AG09309 (cell line): ENCODE measurements at regions not wholly inside any gene's neighbourhood (a gene's known extent, or its start where the extent isn't known, plus 50 kb on each side); places are given as distances from the start of the nearest gene placed in this dataset.

Source experiments
- DNase-seq: peaks from one replicate; pipeline ENCODE4 v3.0.0-alpha.2; 2010; ENCODE audit warnings: low read depth
- H3K4me3 ChIP-seq: 2 replicates; pipeline ENCODE4 v1.5.1; 2011; ENCODE audit warnings: mild to moderate bottlenecking, low read depth, low read length, moderate library complexity; ENCODE audit not compliant: control insufficient read depth
- TF ChIP-seq, protein P1 (sequence below): IDR thresholded peaks from 2 replicates; pipeline ENCODE4 v1.5.1; 2011; ENCODE audit warnings: mild to moderate bottlenecking, low read depth, low read length, inconsistent platforms; ENCODE audit not compliant: insufficient read depth, control insufficient read depth; ENCODE audit errors: missing control alignments

DNA sequence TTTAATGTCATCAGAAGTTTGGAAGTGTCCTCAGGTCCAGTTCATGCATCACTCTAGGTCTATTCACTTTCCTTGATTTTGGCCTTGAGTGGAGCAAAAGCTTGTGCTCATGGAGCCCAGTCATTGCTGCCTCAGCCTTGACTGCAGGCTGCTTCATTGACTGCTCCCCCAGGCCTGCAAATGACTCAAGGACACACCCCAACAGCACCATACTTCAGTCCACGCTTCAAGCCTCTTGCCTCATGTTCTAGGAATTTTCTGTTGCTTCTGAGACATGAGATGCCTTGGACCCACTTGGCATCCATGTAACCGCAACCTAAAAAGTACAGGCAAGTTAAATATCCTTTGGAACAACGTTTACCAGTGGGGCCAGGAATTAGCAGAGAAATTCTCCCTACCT lies 193.7 kb downstream of the PIK3R1 start:
- DNase-seq = no peak
- TF ChIP-seq, protein P1, sequence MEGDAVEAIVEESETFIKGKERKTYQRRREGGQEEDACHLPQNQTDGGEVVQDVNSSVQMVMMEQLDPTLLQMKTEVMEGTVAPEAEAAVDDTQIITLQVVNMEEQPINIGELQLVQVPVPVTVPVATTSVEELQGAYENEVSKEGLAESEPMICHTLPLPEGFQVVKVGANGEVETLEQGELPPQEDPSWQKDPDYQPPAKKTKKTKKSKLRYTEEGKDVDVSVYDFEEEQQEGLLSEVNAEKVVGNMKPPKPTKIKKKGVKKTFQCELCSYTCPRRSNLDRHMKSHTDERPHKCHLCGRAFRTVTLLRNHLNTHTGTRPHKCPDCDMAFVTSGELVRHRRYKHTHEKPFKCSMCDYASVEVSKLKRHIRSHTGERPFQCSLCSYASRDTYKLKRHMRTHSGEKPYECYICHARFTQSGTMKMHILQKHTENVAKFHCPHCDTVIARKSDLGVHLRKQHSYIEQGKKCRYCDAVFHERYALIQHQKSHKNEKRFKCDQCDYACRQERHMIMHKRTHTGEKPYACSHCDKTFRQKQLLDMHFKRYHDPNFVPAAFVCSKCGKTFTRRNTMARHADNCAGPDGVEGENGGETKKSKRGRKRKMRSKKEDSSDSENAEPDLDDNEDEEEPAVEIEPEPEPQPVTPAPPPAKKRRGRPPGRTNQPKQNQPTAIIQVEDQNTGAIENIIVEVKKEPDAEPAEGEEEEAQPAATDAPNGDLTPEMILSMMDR = no peak
- H3K4me3 ChIP-seq = no peak overlapping the region

DNA sequence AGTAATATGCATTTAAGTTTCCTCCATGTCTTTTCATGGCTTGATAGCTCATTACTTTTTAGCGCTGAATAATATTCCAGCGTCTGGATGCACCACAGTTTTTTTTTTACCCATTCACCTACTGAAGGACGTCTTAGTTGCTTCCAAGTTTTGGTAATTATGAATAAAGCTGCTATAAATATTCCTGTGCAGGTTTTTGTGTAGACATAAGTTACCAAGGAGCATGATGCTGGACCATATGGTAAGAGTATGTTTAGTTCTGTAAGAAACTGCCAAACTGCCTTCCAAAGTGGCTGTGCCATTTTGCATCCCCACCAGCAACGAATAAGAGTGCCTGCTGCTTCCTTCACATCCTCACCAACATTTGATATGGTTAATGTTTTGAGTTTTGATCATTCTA lies 195.6 kb downstream of the PIK3R1 start:
- TF ChIP-seq, protein P1 = no peak
- no peak for DNase-seq

DNA sequence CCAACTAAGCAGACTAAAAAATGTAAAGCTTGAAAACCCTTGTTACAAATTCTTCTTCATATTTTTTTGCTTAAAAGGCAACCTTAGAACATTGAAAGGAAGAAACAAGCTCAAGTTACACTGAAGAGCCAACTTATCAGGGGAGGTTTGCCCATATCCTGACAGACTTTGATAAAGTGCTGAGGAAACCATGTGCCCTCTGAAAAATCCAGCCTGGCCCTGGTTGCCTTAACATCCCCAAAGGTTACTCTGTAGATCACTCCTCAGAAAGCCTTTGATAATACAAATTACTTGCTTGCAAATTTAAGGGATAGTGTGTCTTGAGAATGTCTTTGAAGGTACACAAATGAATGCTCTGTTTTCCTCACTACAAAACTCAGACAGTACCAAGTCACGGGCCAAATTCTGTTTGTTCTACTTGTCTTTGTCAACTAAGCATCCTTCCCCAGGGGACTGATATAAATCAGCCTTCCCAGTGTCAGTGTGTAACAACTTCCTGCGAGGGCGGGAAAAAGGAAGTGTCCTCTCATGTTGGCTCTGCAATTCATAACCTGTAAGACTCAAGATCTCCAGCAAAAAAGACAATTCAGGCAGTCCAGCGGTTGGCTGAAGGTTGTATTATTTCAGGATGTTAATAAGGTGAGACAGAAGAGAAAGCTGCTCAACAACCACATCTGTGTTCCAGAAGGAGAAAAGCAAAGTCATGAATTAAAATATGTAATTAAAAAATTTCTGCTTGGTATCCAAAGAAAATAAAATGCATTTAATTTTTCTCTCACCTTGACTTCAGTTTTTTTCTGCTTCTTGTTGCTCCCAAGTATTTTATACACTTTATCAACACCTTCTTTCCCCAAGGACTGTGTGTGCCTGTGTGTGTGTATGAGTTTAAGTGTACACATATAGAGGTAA lies 199.9 kb downstream of the PIK3R1 start:
- no peak for DNase-seq
- no peak overlapping the region for H3K4me3 ChIP-seq
- TF ChIP-seq, protein P1 = no peak

More for the DNA sequence above, 195.6 kb downstream of the PIK3R1 start:
- no peak overlapping the region for H3K4me3 ChIP-seq

DNA sequence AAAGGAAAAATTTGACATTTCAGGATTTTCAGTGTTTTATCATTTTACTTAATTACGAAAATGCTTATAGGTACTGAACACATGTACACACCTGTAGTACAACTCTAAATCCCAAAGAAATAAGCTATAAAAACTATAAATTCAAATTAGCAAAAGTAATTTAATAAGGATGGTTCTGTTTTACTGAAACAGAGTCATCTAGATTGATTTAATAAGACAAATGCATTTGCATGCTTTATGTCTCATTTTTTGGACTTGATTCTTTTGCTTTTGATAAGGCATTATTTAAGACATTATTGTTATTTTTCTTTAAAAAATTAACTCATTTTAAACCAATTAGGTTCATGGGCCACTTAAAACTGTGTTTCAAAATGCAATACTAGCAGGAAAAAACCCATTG lies 201.2 kb downstream of the PIK3R1 start:
- TF ChIP-seq, protein P1 = no peak
- no peak for DNase-seq
- no peak overlapping the region for H3K4me3 ChIP-seq

DNA sequence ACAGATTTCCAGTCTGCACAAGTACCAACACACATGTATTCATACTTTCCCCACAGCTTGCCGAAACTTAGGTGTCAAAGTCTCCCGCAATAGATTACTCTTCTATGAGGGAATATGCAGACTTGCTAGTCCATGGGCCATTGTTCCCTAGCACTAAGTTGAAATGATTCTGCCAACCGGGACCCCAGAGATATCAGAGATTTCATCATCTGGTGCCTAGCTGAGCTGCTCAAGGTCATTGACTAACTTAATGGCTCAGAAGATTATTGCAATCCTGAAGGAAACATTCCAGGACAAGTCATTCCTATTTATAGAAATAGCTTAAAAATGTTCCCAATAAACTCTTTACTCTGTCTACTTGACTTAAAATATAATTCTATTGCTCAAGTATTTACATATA lies 202.6 kb downstream of the PIK3R1 start:
- H3K4me3 ChIP-seq = no peak overlapping the region
- no peak for DNase-seq
- TF ChIP-seq, protein P1 = no peak

DNA sequence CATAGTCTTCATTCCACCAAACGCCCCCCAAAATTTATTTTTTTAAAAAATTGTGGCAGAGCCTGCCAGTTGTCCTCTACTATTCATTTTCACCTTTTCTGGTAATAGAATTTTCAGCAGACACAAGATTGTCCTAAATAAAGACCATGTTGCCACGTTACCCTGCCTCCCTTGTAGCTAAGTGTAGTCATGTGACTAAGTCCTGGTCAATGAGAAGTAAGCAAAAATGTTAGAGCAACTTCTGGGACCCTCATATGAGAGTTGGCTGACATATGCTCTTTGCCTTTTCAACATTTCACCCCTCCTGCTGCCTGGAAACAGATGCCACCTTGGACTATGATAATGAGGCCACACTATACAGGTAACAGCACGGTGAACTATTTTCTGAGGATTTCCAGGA lies 203.1 kb downstream of the PIK3R1 start:
- DNase-seq = no peak
- H3K4me3 ChIP-seq = no peak overlapping the region
- TF ChIP-seq, protein P1 = no peak

DNA sequence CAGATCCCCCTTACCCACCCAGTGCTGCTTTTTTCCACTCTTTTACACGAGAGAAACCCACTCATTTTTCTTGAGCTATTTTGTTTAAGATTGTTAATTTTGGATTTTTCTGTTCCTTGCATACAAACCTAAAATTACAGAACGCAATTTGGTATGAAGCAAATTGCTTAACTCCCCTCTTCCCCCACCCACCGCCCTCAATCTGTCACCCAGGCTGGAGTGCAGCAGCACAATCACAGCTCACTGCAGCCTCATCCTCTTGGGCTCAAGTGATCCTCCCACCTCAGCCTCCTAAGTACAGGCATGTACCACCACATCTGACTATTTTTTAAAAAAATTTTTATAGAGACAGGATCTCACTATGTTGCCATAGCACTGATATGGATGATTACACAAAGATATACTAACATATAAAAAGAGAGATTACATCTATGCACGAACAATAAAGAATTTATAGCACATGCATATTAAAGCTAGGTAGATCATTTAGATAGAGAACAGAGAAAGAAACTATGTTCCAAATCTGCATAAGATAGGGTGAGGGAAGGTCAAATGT lies 203.6 kb downstream of the PIK3R1 start:
- TF ChIP-seq, protein P1 = no peak
- DNase-seq = no peak
- H3K4me3 ChIP-seq = no peak overlapping the region
